HG03060 (cell line): ENCODE measurements at regions not wholly inside any gene's neighbourhood (a gene's known extent, or its start where the extent isn't known, plus 50 kb on each side); places are given as distances from the start of the nearest gene placed in this dataset.
"Not testable (repeated sequence)": the region's sequence is repeated elsewhere in the genome, so short reads cannot be mapped to it uniquely, and the experiment has no call there.

Experiments used
- ATAC-seq: cut with Tn5 transposase; IDR thresholded peaks from one replicate; pipeline ENCODE4 v1.9.1; 2021; ENCODE audit warnings: low read depth, moderate number of reproducible peaks; ENCODE audit not compliant: unreplicated experiment

DNA sequence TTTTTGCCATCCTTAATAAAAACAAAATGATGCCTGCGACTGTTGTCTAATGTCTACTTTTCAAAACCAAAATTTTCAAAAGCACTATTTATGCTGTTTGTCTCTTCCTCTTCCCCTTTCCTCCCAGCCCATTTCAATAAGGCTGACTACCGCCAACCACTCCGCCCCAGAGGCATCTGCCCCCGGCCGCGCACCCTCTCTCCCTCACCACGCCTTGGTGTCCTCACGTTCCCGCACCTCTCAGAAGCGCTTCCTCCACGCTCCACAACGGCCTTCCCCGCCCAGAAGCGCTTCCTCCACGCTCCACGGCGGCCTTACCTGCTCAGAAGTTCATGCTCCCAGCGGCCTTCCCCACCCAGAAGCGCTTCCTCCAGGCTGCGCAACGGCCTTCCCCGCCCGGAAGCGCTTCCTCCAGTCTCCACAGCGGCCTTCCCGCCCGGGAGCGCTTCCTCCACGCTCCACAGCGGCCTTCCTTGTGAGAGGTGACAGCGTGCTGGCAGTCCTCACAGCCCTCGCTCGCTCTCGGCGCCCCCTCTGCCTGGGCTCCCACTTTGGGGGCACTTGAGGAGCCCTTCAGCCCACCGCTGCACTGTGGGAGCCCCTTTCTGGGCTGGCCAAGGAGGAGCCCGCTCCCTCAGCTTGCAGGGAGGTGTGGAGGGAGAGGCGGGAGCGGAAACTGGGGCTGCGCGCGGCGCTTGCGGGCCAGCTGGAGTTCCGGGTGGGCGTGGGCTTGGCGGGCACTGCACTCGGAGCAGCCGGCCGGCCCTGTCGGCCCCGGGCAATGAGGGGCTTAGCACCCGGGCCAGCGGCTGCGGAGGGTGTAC, 490.4 kb upstream of the ZFP42 start:
- ATAC-seq, result no peak

DNA sequence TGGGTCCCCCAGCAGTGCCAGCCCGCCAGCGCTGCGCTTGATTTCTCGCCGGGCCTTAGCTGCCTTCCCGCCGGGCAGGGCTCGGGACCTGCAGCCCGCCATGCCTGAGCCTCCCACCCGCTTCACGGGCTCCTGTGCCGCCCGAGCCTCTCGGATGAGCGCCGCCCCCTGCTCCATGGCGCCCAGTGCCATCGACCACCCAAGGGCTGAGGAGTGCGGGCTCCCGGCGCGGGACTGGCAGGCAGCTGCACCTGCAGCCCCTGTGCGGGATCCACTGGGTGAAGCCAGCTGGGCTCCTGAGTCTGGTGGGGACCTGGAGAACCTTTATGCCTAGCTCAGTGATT, 489.8 kb upstream of the ZFP42 start:
- not testable (repeated sequence) for ATAC-seq

DNA sequence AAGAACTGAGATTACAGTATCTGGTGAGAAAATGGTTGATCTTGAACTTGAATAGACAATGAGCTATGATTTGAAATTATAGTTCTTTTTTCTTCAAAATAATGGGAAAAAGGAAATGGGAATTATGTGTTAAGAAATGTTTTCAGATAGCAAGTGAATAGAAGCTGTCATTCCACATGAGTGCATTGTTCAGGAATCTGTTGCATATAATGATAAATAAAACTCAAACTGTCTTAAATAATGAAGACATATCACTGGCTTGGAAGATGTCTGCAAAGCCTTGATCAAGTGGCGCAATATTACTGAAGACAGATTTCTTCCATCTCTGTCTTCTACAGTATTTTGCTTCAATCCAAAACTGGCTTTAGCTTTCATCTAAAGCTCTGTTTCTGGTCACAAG, 479.3 kb upstream of the ZFP42 start:
- ATAC-seq, result no peak

DNA sequence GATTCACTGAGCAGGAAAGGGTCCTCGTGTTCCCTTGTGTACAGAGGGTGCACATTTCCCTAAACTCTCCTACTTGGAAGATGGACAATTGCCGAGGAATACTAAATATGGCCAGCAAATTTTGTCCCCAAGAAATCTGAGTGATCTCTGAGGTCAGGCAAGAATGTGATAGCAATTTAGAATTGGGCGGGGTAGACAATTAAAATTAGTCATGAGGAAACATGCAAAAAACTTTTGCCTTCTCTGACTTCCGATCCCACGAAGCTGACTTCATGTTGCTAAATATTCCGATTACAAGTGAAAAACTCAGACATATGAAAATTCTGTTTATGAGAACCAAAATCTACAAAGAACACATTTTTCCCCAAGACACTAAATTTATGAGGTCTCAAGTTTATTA, 453.9 kb upstream of the ZFP42 start:
- no peak for ATAC-seq

DNA sequence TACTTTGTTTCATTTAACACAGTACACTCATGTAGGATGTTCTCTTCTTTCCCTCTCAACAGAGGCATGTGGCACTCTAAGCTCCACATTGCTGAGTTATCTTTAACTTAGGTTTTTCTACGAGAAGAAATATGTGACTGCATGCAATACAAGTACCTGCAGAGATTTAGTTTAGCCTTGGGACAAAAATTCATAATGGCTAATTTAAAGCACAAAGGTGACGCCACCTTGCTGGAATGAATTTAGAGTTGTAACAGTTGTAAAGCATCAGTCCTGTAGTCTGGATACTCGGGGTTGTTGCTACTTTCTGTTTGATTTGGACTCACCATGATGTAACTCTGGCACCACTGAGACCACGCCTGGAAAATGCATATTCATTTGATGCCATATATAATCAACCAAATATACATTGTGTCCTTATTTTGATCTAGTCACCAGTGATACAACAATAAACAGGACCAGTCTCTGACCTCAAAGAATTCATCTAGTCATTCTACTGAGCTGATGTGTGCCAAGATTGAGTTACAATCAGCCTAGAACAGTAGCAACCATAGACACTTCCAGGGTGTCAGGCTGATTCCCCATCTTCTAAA, 451.0 kb upstream of the ZFP42 start:
- no peak for ATAC-seq

DNA sequence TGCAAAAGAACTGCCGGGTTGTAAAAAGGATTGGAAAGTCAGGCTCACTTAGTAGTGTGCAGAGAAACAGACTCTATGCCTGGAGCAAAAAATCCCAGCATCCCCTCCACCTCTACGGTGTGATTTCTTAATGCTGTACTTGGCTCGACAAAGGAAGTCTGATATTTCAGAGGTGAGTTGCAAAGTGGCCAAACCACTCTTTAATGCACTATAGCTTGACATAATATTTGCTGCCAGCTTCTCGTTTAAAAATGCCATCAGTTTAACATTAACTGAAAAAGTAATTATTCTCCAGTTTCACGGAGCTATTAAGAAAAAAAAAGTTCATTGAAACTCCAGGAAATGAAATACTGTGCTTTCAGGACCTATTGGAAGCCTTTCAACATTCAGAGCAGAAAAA, 448.3 kb upstream of the ZFP42 start:
- no peak for ATAC-seq

DNA sequence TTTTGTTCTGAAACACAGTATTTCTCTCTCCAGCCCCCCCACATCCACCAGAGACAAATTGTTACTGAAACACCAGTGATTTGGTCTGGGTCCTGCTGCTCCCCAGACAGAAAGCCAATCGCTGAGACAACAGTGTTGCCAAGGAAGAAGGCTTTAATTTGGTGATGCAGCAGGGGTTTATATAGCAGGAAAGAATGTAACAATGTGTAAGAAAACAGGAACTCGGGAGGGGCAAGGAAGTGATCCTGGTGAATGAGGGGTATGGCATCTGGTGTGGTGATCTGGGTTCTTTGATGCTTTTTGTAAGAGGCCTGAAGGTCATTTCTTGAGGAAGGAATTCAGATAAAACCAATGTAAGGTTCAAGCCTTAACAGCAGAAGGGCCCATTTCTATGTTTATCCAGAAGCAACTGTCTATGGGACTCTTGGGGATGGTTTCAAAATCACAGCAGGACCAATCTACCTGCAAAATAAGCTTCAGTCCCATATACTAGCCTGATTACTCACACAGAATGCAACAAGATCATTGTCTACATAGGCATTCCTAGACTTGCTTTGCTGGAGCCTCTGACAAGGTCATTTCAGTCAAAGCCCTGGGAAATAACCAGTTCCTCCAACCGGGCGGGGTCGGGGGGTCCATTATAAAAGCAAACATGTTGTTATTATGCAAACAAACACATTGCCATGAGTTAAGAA, 445.2 kb upstream of the ZFP42 start:
- no peak for ATAC-seq

DNA sequence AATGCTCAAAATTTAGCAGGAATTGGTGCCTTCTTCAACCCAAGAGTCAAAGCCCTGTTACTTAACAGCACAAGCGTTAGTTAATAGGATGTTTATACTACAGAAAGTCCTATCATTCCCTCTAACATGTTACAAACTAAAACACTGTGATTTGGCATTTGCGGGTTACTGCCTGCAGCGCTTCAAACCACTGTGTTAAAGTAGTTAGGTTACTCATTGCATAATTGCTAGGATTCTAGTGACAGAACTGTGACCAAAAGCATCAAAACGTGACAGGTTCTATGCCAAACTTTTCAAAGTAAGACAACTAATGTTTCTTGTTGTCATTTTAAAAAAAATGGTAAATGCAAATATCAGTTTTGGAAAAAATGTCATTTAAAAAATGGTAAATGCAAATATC, 442.8 kb upstream of the ZFP42 start:
- ATAC-seq, result no peak

DNA sequence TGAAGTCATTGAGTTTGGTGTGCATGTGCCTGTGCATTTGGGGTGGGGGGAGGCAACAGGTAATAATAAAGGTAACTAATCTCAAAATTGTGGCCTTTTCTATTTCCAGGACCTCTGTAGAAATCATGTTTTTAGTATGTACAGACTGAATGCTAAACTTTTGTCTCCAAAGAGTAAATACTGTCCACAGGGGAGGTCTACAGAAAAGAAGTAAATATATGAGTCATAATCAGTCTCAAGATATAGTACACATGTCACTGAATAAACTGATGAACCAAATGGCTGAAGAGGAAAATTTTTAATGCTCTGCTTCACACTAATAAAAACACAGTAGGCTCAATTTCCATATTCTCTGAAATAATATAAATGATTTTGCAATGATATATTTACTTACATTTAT, 440.4 kb upstream of the ZFP42 start:
- ATAC-seq, result no peak

DNA sequence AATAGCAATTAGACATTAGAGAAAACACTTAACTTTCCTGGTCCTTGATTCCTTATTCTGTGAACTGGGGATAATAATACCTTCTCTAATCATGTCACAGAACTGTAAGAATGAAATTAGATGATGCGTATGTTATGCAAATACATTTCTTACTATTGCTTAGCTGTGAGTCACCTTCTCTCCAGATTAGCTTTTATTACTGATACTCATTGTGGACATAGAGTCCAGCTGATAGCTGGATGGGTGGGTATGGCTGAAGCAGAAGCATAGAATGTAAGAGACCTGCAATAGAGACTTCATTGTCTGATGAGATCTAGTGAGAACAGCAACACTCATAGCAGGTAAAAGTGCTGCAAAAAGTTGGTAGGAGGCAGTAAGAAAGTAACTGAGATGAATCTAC, 437.2 kb upstream of the ZFP42 start:
- ATAC-seq, result no peak

DNA sequence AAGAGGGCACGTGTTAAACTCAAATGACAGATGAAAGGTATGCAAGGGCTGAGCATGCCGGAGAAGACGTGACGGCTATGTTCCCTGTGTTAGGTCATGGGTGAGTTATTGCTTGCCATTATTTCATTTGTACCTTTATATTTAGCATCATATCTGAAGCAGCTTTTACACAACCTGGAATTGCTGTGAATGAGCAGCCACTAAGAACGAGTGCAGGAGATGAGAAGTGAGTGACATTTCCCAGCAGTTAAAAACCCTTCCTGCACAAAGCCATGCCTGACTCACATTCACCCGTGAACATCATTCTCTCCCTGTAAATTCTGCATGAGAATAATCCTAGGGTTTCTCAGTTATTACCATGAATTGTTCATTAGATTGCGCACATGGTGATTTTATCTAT, 433.2 kb upstream of the ZFP42 start:
- ATAC-seq, result no peak

DNA sequence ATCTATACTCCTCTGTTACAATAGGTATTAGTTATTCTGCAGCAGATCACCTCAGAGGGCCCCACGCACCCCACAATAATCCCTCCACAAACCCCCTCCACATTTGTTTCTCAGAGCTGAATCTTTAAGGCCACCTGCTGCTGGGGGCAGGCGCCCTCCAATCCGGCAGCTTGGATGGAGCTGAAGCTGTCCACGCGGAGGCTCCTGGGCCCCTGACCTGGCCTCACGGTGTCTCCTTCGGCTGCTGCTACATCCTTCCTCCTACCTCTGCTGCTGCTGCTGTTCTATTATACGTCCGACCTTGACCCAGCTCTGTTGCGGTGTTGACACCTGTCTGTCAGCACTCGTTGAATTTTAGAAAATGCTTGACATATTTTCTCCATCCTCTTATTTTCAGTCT, 430.2 kb upstream of the ZFP42 start:
- ATAC-seq, result no peak

DNA sequence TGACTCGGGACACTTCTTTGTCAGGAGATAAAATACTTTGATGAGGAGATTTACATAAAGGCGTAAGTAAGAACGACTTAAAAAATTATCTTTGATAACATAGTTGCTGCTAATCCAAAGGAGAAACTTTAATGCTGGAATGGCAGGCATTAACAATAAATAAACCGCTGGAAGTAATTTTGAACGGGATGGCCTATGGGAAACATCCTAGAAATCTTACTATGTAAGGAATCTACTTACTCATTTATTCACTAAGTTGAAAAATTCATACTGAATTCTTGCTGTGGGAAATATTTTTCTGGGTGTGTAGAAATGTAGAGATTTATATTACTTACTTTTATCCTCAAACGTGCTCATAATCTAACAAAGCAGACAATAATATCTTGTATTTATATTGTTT, 425.7 kb upstream of the ZFP42 start:
- no peak for ATAC-seq

DNA sequence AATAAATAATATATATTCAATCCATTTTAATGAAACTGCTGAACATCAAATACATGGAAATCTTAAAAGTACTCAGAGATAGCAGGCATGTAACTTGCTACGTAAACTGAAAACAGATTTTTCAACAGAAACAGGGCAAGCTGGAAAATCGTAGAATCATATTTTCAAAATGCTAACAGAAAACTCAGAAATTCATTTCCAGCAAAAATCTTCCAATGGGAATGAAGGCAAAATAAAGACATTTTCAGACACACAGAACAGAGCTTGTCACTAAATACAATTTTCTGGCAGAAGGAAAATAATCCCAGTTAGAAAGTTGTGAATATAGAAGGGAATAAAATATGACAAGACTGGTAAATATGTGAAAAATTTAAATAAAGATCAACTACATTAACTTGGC, 419.9 kb upstream of the ZFP42 start:
- ATAC-seq, result no peak

DNA sequence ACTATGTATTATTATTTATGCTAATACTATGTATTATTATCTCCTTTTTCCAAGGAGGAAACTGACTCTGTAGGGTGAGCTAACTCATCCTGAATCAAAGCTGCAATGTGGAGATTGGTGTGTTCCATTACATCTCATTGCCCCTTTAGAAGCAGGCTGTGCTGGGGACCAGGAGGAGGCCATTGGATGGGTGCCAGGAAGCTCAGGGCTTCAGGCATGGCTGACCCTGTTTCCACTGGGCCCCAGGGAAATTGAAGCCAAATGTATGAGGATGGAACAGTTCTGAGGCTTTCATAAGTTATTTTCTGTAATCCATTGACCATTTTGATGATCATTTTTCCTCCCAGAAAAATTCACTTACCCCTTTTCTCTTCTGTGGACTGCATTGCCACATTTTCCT, 418.8 kb upstream of the ZFP42 start:
- ATAC-seq, result no peak

DNA sequence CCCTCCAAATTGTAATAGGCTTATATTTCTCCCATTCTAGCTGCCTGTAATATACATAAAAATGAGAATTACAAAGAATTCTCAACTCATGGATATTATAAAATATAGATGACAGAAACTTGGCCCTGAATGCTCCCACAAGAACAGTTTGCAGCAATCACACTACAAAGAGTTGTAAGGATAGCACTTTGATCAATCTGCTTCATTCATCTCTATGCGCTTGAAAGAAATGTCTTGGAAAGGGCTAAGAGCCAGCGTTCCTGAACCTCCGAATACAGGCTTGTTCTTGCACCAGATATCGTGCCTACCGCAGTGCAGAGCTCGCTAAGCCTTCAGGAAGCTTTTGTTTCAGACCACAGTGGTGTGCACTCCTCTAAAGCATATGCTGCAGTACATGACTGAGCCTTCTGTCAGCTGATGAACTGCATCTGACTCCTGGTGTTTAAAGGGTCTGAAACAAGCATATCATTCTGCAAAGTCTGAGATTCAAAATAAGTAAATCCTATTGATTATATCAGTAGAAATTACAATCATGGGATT, 417.6 kb upstream of the ZFP42 start:
- ATAC-seq, result no peak

DNA sequence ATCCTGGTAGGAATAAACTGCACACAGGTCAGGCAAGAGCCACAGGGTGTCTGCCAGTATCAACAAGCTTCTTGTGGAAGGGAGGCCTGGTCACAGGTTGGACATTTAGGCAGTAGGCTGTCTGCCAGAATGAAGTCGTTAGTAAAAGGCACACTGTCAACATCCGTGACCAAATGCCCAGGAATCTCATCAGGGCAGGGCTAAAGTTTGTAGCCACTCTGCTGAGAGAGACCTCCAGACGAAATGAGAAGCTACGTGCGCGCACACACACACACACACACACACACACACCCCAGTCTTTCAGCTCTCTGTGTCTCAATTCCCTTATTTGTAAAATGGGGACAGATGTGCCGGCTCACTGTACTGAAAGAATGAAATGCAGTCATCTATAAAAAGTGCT, 408.7 kb upstream of the ZFP42 start:
- ATAC-seq, result no peak

DNA sequence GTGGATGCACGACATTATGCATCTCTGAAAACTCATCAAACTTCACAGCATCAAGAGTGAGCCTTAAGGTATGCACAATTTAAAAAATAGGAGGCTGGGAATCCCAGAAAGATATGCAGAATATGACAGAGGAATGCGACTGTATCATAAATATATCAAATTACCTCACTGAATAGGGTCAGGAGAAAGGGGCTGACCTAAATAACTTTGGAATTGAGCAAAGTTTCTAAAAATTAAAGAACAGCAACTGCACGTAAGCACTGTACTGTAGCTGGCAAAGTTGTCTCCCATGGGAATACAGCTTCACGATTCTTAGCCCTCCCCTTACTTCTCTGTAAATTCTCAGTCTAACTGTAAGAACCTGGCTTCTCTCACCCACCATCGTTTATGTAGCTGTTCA, 397.4 kb upstream of the ZFP42 start:
- ATAC-seq, result no peak

DNA sequence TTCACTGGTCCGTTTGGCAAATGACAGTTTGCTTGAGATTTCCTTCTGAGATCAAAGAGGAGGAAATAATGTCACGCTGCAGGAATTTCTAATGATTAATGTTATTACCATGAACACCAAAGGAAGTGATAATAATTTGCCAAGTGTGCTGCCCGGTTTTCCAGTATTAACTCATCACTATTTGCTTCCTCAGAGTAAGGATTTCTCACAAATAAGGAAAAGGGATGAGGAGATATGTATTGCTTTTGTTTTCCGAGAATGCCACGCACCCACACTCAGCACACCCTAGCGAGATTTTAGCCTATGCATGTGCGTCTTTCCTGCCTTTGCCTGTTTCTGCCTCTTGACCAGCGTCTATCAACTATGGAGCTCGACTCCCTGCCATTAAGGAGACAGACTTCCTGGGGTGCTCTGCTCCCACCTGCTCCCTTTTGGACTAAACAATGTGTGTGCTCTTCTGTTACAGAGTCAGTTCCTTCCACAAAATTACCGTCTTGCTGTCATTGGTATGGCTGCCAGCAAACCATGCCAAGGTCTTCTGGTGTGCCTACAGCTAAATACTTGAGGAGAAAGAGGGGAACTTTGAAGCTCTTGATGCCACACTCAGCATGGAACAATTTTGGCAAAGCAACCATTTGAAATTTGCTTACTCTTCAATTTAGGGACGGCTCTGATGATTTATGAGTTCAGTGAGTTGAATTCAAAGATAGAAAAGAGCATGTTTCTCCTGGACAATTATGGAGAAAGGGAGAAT, 393.1 kb upstream of the ZFP42 start:
- ATAC-seq, result no peak

DNA sequence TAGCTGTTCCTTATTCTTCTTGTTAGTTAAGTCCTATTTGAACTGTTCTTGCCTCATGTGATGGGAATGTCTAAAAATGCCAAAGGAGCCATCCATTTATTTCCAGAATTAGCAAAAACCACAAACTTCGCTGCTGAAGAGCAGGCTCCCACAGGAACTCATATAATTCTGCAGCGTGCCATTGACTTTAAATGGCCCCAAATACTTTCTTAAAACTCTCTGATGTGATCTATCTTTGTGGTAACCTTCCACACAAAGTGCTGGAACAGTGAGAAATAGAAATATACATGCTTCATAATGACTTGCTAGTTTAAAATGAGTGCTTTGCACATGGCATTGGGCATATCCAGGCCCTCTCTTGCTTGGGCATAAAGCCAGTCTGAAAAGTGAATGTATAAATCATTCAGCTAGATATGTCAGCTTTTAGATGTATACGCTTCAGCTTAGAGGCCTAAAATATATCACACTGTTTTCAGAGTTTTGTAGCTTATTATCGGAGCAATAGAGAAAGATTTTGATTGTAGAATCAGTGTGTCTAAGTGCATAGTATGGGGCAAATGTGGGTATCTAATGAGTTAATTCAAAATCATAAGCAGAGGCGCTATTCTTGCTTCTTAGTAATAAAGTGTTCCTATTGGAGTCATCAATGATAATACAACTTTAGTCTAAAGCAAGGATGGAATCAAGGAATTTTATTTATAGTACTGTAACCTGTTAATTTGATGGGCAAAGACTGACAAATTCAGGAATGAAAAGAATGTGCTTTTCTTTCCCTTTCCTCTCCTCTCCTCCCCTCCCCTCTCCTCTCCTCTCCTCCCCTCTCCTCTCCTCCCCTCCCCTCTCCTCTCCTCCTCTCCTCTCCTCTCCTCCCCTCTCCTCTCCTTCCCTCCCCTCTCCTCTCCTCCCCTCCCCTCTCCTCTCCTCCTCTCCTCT, 392.2 kb upstream of the ZFP42 start:
- no peak for ATAC-seq
